SJSA1 (cell line): ENCODE measurements at regions not wholly inside any gene's neighbourhood (a gene's known extent, or its start where the extent isn't known, plus 50 kb on each side); places are given as distances from the start of the nearest gene placed in this dataset.

Source experiments
- DNase-seq, 2 experiments: peaks; one replicate each; pipeline ENCODE4 v3.0.0-alpha.2; 2015 to 2020; ENCODE audit warnings: low spot score in 2 of 2, low read depth in 1 of 2
- H3K27ac ChIP-seq: fragments of 250-450 bp; sonication (Bioruptor Pico); 2 replicates; pipeline ENCODE4 v1.5.1; 2020; ENCODE audit warnings: mild to moderate bottlenecking, moderate library complexity
- H3K27me3 ChIP-seq: fragments of 250-450 bp; sonication (Bioruptor Pico); replicated peaks from 2 replicates; pipeline ENCODE4 v1.5.1; 2020; ENCODE audit warnings: mild to moderate bottlenecking, moderate library complexity
- H3K36me3 ChIP-seq: fragments of 250-450 bp; sonication (Bioruptor Pico); 2 replicates; pipeline ENCODE4 v1.5.1; 2020; ENCODE audit warnings: mild to moderate bottlenecking
- H3K4me1 ChIP-seq: fragments of 250-450 bp; sonication (Bioruptor Pico); replicated peaks from 2 replicates; pipeline ENCODE4 v1.6.1; 2021; ENCODE audit warnings: mild to moderate bottlenecking
- H3K4me3 ChIP-seq: fragments of 250-450 bp; sonication (Bioruptor Pico); 2 replicates; pipeline ENCODE4 v1.5.1; 2020; ENCODE audit warnings: mild to moderate bottlenecking
- H3K9me3 ChIP-seq: fragments of 250-450 bp; sonication (Bioruptor Pico); replicated peaks from 2 replicates; pipeline ENCODE4 v1.5.1; 2020; ENCODE audit warnings: mild to moderate bottlenecking

DNA sequence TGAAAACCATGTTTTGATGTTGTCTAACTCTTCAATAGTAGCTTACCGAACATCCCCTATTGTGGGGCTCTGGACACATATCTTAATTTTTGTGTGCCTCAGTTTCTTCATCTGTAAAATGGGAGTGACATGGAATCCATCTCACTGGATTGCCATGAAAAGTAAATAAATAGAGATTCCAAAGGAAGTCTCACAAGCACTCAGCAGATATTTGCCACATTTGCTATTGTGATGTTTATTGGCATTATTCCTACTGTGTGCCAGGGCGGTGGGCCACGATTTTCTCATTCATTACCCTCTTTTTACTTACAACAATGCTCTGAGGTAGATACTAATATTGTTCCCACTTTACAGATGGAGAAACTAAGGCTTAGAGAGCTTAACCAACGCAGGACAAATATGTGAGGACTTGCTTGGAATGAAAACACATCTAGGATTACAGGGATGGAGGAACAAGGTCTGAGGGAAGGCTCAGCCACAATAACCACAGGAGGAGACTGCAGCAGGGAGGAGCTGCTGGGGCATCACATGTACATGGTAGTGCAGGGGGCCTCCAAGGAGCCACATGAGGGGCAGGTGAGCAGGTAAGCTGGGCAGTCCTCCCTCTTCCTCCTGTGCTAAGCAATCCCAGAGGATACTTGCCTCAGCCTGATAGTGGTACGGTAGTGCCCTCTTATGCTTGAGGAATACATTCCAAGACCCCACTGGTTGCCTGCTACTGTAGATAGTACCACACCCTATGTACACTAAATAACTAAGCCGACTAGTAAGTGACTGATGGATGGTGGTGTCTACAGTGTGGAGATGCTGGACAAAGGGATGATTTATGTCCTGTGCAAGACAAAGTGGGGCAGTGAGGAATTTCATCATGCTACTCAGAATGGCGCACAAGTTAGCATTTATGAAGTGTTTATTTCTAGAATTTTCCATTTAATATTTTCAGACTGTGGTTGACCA lies 176.9 kb downstream of the FOXA2 start:
- H3K4me1 ChIP-seq: peaks cover 54% of the 10 kb centered on the region
- no peaks in the 10 kb centered on the region for H3K27me3 ChIP-seq
- H3K9me3 ChIP-seq: no peaks in the 10 kb centered on the region
- no peak for DNase-seq
- no peaks in the 10 kb centered on the region for H3K36me3 ChIP-seq
- H3K27ac ChIP-seq: no peak overlapping the region
- H3K4me3 ChIP-seq: no peak overlapping the region

GRCh38 chr20:22404419-22405170 lies 179.8 kb downstream of the FOXA2 start:
- H3K36me3 ChIP-seq: no peaks in the 10 kb centered on the region
- DNase-seq: no peak
- no peaks in the 10 kb centered on the region for H3K9me3 ChIP-seq
- H3K27me3 ChIP-seq: no peaks in the 10 kb centered on the region
- peak overlapping the region; percentile 88 for H3K27ac ChIP-seq
- H3K4me3 ChIP-seq: peak overlapping the region; percentile 36
- H3K4me1 ChIP-seq: peaks cover 44% of the 10 kb centered on the region

DNA sequence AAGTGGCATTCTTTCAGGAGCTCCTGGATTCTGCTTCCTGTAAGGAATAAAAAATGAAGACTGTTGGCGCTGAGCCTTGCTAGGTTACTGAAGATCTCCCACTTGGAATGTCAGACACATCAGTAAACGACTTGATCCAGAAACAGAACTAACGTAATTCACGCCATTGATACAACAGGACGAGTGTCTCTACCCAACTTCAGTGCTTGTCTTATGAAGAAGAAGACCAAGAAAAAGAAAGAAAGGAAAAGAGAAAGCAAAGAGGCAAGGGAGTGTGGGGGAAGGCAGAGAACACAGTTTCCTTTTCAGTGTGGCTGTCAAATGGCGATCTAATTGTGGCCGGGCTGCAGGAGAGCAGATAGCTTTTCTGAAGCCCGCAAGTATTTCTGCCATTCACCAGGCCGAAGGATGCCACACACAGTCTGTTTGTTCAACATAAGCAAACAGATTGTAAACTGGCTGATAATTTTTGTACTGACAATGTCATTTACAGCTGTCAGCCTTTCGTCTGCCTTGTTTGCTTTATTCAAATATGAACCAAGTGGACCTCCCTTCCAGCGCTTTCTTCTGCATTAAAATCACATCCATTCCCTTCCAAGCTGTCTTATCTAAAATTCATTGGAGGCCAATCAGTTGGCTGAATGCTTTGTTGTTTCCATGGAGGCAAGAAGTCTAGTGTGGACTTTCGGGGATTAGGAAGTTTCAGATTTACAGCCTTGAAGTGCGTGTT lies 180.6 kb downstream of the FOXA2 start:
- Histone ChIP-seq H3K27me3 (no peaks in the 10 kb centered on the region), H3K4me3 (peak overlapping the region; percentile 36)

GRCh38 chr20:22403022-22403631 lies 181.2 kb downstream of the FOXA2 start:
- peak; percentile 46 to 69 for DNase-seq
- H3K4me1 ChIP-seq: peaks cover 44% of the 10 kb centered on the region
- peak overlapping the region; percentile 88 for H3K27ac ChIP-seq
- H3K27me3 ChIP-seq: no peaks in the 10 kb centered on the region
- no peaks in the 10 kb centered on the region for H3K36me3 ChIP-seq
- peak overlapping the region; percentile 36 for H3K4me3 ChIP-seq
- no peaks in the 10 kb centered on the region for H3K9me3 ChIP-seq

More for the DNA sequence above, 180.6 kb downstream of the FOXA2 start:
- DNase-seq: peak; percentile 84 to 89
- H3K36me3 ChIP-seq: no peaks in the 10 kb centered on the region
- no peaks in the 10 kb centered on the region for H3K9me3 ChIP-seq
- peak overlapping the region; percentile 88 for H3K27ac ChIP-seq
- peaks cover 44% of the 10 kb centered on the region for H3K4me1 ChIP-seq

DNA sequence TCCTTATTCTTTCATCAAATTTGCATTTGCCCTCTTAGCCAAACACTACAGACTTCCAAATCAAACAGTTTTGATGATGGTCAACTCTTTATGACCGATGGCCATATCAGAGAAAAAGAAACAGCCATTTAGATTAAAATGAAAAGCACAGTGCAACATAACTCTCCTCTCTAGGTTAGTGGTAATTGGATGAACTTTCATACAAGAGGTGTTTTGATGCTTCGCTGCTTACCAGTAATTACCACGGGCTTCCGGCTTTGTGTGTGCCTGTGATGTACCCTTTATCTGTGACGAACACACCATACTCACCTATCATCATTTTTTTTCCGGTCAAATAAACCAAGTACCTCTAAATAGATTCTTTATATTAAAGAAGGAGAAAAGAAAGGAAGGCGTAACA lies 181.8 kb downstream of the FOXA2 start:
- DNase-seq: no peak
- Histone ChIP-seq H3K27me3 (no peaks in the 10 kb centered on the region), H3K27ac (peak overlapping the region; percentile 88), H3K36me3 (no peaks in the 10 kb centered on the region), H3K9me3 (no peaks in the 10 kb centered on the region), H3K4me1 (peaks cover 44% of the 10 kb centered on the region), H3K4me3 (no peak overlapping the region)

- no peaks in the 10 kb centered on the region for H3K36me3 ChIP-seq
- no peak for DNase-seq
- H3K9me3 ChIP-seq: no peaks in the 10 kb centered on the region
- no peak overlapping the region for H3K27ac ChIP-seq
- H3K4me3 ChIP-seq: no peak overlapping the region
- H3K27me3 ChIP-seq: 0 out of 2 replicates have a peak, but pooled peaks cover 1% of the 10 kb centered on the region
- H3K4me1 ChIP-seq: peaks cover 30% of the 10 kb centered on the region
Observed at GRCh38 chr20:22400440-22400839, 183.9 kb downstream of the FOXA2 start.

DNA sequence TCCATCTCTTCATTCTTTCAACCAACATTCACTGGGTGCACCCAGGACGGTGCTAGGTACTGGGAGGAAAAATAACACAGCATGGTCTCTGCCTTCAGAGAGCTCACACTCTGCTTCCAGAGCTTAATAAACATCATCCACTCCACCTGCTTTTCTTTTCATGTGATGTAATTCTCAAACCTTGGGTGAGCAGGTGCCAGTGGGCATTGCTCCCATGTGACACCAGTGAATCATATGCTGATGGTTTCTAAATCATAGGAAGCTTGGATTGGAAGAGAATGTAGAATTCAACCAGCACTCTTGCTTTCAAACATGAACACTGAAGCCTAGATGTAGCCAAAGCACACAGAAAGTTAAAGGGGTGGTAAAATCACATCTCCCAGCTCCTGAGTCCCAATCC lies 189.8 kb downstream of the FOXA2 start:
- DNase-seq: no peak
- Histone ChIP-seq H3K4me1 (peaks cover 12% of the 10 kb centered on the region), H3K4me3 (no peak overlapping the region), H3K27me3 (peaks cover 5% of the 10 kb centered on the region; the same call in 1 of the 2 replicates), H3K36me3 (no peaks in the 10 kb centered on the region), H3K9me3 (no peaks in the 10 kb centered on the region), H3K27ac (no peak overlapping the region)

DNA sequence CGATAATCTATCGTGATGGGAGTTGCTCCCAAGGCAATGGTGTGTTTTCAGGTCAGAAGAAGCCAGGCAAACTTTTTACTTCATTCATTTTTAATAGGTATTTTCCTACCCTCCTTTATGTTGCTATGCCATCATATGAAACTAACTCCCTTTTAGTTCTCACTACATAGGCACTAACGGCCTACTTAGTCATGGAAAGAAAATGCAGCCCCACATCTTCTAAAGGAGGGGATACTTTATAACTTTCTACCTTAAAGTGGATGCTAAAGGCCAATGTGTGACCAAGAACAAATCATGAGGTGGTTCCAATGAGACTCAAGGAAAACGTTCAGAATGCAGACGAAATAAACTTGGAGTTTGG lies 193.8 kb downstream of the FOXA2 start:
- H3K9me3 ChIP-seq: no peaks in the 10 kb centered on the region
- no peak overlapping the region for H3K4me3 ChIP-seq
- H3K4me1 ChIP-seq: peaks cover 28% of the 10 kb centered on the region
- H3K36me3 ChIP-seq: no peaks in the 10 kb centered on the region
- no peak for DNase-seq
- no peak overlapping the region for H3K27ac ChIP-seq
- H3K27me3 ChIP-seq: peaks cover 5% of the 10 kb centered on the region; the same call in 1 of the 2 replicates

- peak; percentile 41 to 61 for DNase-seq
- no peak overlapping the region for H3K4me3 ChIP-seq
- H3K36me3 ChIP-seq: no peaks in the 10 kb centered on the region
- no peaks in the 10 kb centered on the region for H3K27me3 ChIP-seq
- H3K4me1 ChIP-seq: peaks cover 31% of the 10 kb centered on the region
- no peak overlapping the region for H3K27ac ChIP-seq
- no peaks in the 10 kb centered on the region for H3K9me3 ChIP-seq
Observed at GRCh38 chr20:22389836-22390542, 194.4 kb downstream of the FOXA2 start.

GRCh38 chr20:22387452-22387851 lies 196.9 kb downstream of the FOXA2 start:
- no peaks in the 10 kb centered on the region for H3K9me3 ChIP-seq
- DNase-seq: no peak
- no peaks in the 10 kb centered on the region for H3K36me3 ChIP-seq
- H3K27me3 ChIP-seq: no peaks in the 10 kb centered on the region
- H3K4me1 ChIP-seq: peaks cover 46% of the 10 kb centered on the region
- H3K4me3 ChIP-seq: no peak overlapping the region
- H3K27ac ChIP-seq: no peak overlapping the region

- H3K9me3 ChIP-seq: no peaks in the 10 kb centered on the region
- no peak for DNase-seq
- H3K4me3 ChIP-seq: no peak overlapping the region
- peaks cover 47% of the 10 kb centered on the region for H3K4me1 ChIP-seq
- no peaks in the 10 kb centered on the region for H3K27me3 ChIP-seq
- no peaks in the 10 kb centered on the region for H3K36me3 ChIP-seq
- no peak overlapping the region for H3K27ac ChIP-seq
Observed at GRCh38 chr20:22386306-22386623, 198.1 kb downstream of the FOXA2 start.

GRCh38 chr20:22385602-22386305 lies 198.6 kb downstream of the FOXA2 start:
- no peak for DNase-seq
- Histone ChIP-seq H3K27ac (no peak overlapping the region), H3K9me3 (no peaks in the 10 kb centered on the region), H3K4me1 (peaks cover 47% of the 10 kb centered on the region), H3K36me3 (no peaks in the 10 kb centered on the region), H3K4me3 (no peak overlapping the region), H3K27me3 (no peaks in the 10 kb centered on the region)
